ES-I3 (cell line): ENCODE measurements at regions not wholly inside any gene's neighbourhood (a gene's known extent, or its start where the extent isn't known, plus 50 kb on each side); places are given as distances from the start of the nearest gene placed in this dataset.

Source experiments
- H3K36me3 ChIP-seq: 2 replicates; pipeline ENCODE4 v1.6.1; 2013; ENCODE audit warnings: mild to moderate bottlenecking, low read length, control low read depth, moderate library complexity; ENCODE audit not compliant: insufficient read depth
- H3K4me1 ChIP-seq: 2 replicates; pipeline ENCODE4 v1.6.1; 2013; ENCODE audit warnings: mild to moderate bottlenecking, control low read depth, low read length; ENCODE audit not compliant: insufficient read depth
- H3K9ac ChIP-seq: 2 replicates; pipeline ENCODE4 v1.6.1; 2013; ENCODE audit warnings: low read depth, mild to moderate bottlenecking, low read length, moderate library complexity
- H3K9me3 ChIP-seq: 2 replicates; pipeline ENCODE4 v1.6.1; 2013; ENCODE audit warnings: mild to moderate bottlenecking, low read length, moderate library complexity; ENCODE audit not compliant: control insufficient read depth, insufficient read depth

- Histone ChIP-seq H3K36me3 (no peaks in the 10 kb centered on the region), H3K9ac (no peak overlapping the region)
Measured at GRCh38 chr4:156227321-156227720, 273.7 kb upstream of the CTSO start.

GRCh38 chr4:156223985-156224384 lies 270.3 kb upstream of the CTSO start:
- peaks cover 5% of the 10 kb centered on the region; the same call in 1 of the 2 replicates for H3K9me3 ChIP-seq
- H3K9ac ChIP-seq: no peak overlapping the region
- H3K4me1 ChIP-seq: no peaks in the 10 kb centered on the region
- H3K36me3 ChIP-seq: no peaks in the 10 kb centered on the region

More at GRCh38 chr4:156227321-156227720, 273.7 kb upstream of the CTSO start:
- Histone ChIP-seq H3K9me3 (no peaks in the 10 kb centered on the region), H3K4me1 (no peaks in the 10 kb centered on the region)

- Histone ChIP-seq H3K4me1 (peaks cover 6% of the 10 kb centered on the region; the same call in 1 of the 2 replicates), H3K9me3 (peaks cover 11% of the 10 kb centered on the region), H3K36me3 (no peaks in the 10 kb centered on the region), H3K9ac (no peak overlapping the region)
Measured at GRCh38 chr4:156217236-156217635, 263.6 kb upstream of the CTSO start.

GRCh38 chr4:156201050-156201449 lies 247.4 kb upstream of the CTSO start:
- H3K9me3 ChIP-seq: no peaks in the 10 kb centered on the region
- no peaks in the 10 kb centered on the region for H3K36me3 ChIP-seq
- no peaks in the 10 kb centered on the region for H3K4me1 ChIP-seq
- no peak overlapping the region for H3K9ac ChIP-seq

- H3K9ac ChIP-seq: no peak overlapping the region
- H3K36me3 ChIP-seq: no peaks in the 10 kb centered on the region
Measured at GRCh38 chr4:156198511-156198910, 244.8 kb upstream of the CTSO start.

GRCh38 chr4:156197216-156197615 lies 243.6 kb upstream of the CTSO start:
- H3K4me1 ChIP-seq: no peaks in the 10 kb centered on the region
- H3K36me3 ChIP-seq: no peaks in the 10 kb centered on the region
- no peak overlapping the region for H3K9ac ChIP-seq
- H3K9me3 ChIP-seq: no peaks in the 10 kb centered on the region

More at GRCh38 chr4:156198511-156198910, 244.8 kb upstream of the CTSO start:
- Histone ChIP-seq H3K9me3 (no peaks in the 10 kb centered on the region), H3K4me1 (no peaks in the 10 kb centered on the region)

- H3K4me1 ChIP-seq: no peaks in the 10 kb centered on the region
- H3K9me3 ChIP-seq: no peaks in the 10 kb centered on the region
- no peaks in the 10 kb centered on the region for H3K36me3 ChIP-seq
- H3K9ac ChIP-seq: no peak overlapping the region
Measured at GRCh38 chr4:156196722-156197121, 243.1 kb upstream of the CTSO start.

- H3K36me3 ChIP-seq: no peaks in the 10 kb centered on the region
- no peak overlapping the region for H3K9ac ChIP-seq
- no peaks in the 10 kb centered on the region for H3K9me3 ChIP-seq
- no peaks in the 10 kb centered on the region for H3K4me1 ChIP-seq
Measured at GRCh38 chr4:156195914-156196313, 242.2 kb upstream of the CTSO start.

GRCh38 chr4:156194896-156195295 lies 241.2 kb upstream of the CTSO start:
- Histone ChIP-seq H3K9me3 (no peaks in the 10 kb centered on the region), H3K9ac (no peak overlapping the region), H3K36me3 (no peaks in the 10 kb centered on the region), H3K4me1 (no peaks in the 10 kb centered on the region)

GRCh38 chr4:156193800-156194199 lies 240.1 kb upstream of the CTSO start:
- H3K36me3 ChIP-seq: no peaks in the 10 kb centered on the region
- no peaks in the 10 kb centered on the region for H3K4me1 ChIP-seq
- H3K9ac ChIP-seq: no peak overlapping the region
- H3K9me3 ChIP-seq: no peaks in the 10 kb centered on the region

GRCh38 chr4:156193106-156193505 lies 239.4 kb upstream of the CTSO start:
- Histone ChIP-seq H3K9ac (no peak overlapping the region), H3K4me1 (no peaks in the 10 kb centered on the region), H3K36me3 (no peaks in the 10 kb centered on the region), H3K9me3 (no peaks in the 10 kb centered on the region)

GRCh38 chr4:156192033-156192432 lies 238.4 kb upstream of the CTSO start:
- no peak overlapping the region for H3K9ac ChIP-seq
- no peaks in the 10 kb centered on the region for H3K36me3 ChIP-seq
- H3K9me3 ChIP-seq: no peaks in the 10 kb centered on the region
- H3K4me1 ChIP-seq: no peaks in the 10 kb centered on the region

- no peaks in the 10 kb centered on the region for H3K36me3 ChIP-seq
- H3K9ac ChIP-seq: no peak overlapping the region
- H3K4me1 ChIP-seq: no peaks in the 10 kb centered on the region
- H3K9me3 ChIP-seq: no peaks in the 10 kb centered on the region
Measured at GRCh38 chr4:156191044-156191781, 237.5 kb upstream of the CTSO start.

- no peaks in the 10 kb centered on the region for H3K9me3 ChIP-seq
- no peak overlapping the region for H3K9ac ChIP-seq
- no peaks in the 10 kb centered on the region for H3K4me1 ChIP-seq
- H3K36me3 ChIP-seq: no peaks in the 10 kb centered on the region
Measured at GRCh38 chr4:156190615-156191014, 236.9 kb upstream of the CTSO start.

GRCh38 chr4:156188596-156188995 lies 234.9 kb upstream of the CTSO start:
- no peaks in the 10 kb centered on the region for H3K36me3 ChIP-seq
- H3K9ac ChIP-seq: no peak overlapping the region
- H3K9me3 ChIP-seq: no peaks in the 10 kb centered on the region
- no peaks in the 10 kb centered on the region for H3K4me1 ChIP-seq
